Smooth muscle cell (in vitro differentiated cells): ENCODE measurements at regions not wholly inside any gene's neighbourhood (a gene's known extent, or its start where the extent isn't known, plus 50 kb on each side); places are given as distances from the start of the nearest gene placed in this dataset.

Source experiments
- DNase-seq: peaks from one replicate; lab custom pipeline; 2025; ENCODE audit not compliant: unreplicated experiment; lab: John Stamatoyannopoulos, UW
- H2AFZ ChIP-seq: fragments of 200-600 bp; sonication (generic); 2 replicates; pipeline ENCODE4 v1.6.0; 2016; ENCODE audit warnings: antibody characterized with exemption, low read depth, mild to moderate bottlenecking
- H3F3A ChIP-seq: fragments of 200-600 bp; sonication (generic); 2 replicates; pipeline ENCODE4 v1.6.0; 2017; ENCODE audit warnings: antibody characterized with exemption, low read depth
- H3K27ac ChIP-seq: fragments of 200-600 bp; sonication (generic); 2 replicates; pipeline ENCODE4 v1.5.1; 2016; ENCODE audit warnings: low read depth, mild to moderate bottlenecking
- H3K27me3 ChIP-seq: fragments of 200-600 bp; sonication (generic); 2 replicates; pipeline ENCODE4 v1.6.1; 2016; ENCODE audit warnings: low read depth, mild to moderate bottlenecking
- H3K36me3 ChIP-seq: fragments of 200-600 bp; sonication (generic); 2 replicates; pipeline ENCODE4 v1.5.1; 2016; ENCODE audit warnings: low read depth
- H3K4me1 ChIP-seq: fragments of 200-600 bp; sonication (generic); 2 replicates; pipeline ENCODE4 v1.5.1; 2016; ENCODE audit warnings: low read depth
- H3K4me2 ChIP-seq: fragments of 200-600 bp; sonication (generic); 2 replicates; pipeline ENCODE4 v1.6.0; 2016; ENCODE audit warnings: mild to moderate bottlenecking
- H3K4me3 ChIP-seq: fragments of 200-600 bp; sonication (generic); 2 replicates; pipeline ENCODE4 v1.5.1; 2016; ENCODE audit warnings: mild to moderate bottlenecking
- H3K79me2 ChIP-seq: fragments of 200-600 bp; sonication (generic); 2 replicates; pipeline ENCODE4 v1.6.0; 2016; ENCODE audit warnings: low read depth, mild to moderate bottlenecking
- H3K9ac ChIP-seq: fragments of 200-600 bp; sonication (generic); 2 replicates; pipeline ENCODE4 v1.6.0; 2016; ENCODE audit warnings: low read depth
- H3K9me3 ChIP-seq: fragments of 200-600 bp; sonication (generic); replicated peaks from 2 replicates; pipeline ENCODE4 v1.5.1; 2016; ENCODE audit warnings: low read depth
- H4K20me1 ChIP-seq: fragments of 200-600 bp; sonication (generic); 2 replicates; pipeline ENCODE4 v1.6.0; 2016; ENCODE audit warnings: low read depth
- WGBS: methylation state at CpG from one replicate; pipeline ENCODE4 v1.1.7; 2016; ENCODE audit warnings: low lambda C conversion rate; 5-methylcytosine and 5-hydroxymethylcytosine counted together
- TF ChIP-seq, protein P1 (sequence below): fragments of 200-600 bp; sonication (generic); IDR thresholded peaks from 2 replicates; pipeline ENCODE4 v1.5.1; 2017; ENCODE audit warnings: borderline replicate concordance, mild to moderate bottlenecking, antibody characterized with exemption; ENCODE audit not compliant: insufficient read depth, poor library complexity, severe bottlenecking

DNA sequence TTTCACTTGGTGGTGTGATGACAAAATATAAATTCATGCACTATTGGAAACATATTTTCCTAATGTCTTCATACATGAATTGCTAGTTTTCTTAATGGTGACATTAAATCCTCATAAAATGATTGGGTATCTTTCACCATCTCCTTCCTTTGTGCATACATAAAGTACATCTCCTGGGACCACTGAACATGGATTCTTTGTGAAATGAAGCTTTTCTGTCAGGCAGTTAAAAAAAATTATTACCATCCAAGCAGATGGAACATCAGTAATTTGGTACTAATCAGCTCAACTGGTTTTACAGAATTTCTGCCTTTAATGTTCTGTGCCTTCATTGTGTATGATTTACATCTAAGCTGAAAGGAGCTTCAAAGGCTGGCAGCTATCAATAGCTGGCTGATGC, 891.7 kb upstream of the SLC10A2 start:
- Histone ChIP-seq H3K27me3 (no peaks in the 10 kb centered on the region), H3K9ac (no peak overlapping the region), H3F3A (no peaks in the 10 kb centered on the region), H3K9me3 (no peaks in the 10 kb centered on the region), H3K4me1 (no peaks in the 10 kb centered on the region), H2AFZ (no peak overlapping the region), H4K20me1 (no peaks in the 10 kb centered on the region), H3K27ac (no peak overlapping the region), H3K4me2 (no peak overlapping the region), H3K36me3 (no peaks in the 10 kb centered on the region), H3K4me3 (no peak overlapping the region), H3K79me2 (no peaks in the 10 kb centered on the region)
- TF ChIP-seq, protein P1, sequence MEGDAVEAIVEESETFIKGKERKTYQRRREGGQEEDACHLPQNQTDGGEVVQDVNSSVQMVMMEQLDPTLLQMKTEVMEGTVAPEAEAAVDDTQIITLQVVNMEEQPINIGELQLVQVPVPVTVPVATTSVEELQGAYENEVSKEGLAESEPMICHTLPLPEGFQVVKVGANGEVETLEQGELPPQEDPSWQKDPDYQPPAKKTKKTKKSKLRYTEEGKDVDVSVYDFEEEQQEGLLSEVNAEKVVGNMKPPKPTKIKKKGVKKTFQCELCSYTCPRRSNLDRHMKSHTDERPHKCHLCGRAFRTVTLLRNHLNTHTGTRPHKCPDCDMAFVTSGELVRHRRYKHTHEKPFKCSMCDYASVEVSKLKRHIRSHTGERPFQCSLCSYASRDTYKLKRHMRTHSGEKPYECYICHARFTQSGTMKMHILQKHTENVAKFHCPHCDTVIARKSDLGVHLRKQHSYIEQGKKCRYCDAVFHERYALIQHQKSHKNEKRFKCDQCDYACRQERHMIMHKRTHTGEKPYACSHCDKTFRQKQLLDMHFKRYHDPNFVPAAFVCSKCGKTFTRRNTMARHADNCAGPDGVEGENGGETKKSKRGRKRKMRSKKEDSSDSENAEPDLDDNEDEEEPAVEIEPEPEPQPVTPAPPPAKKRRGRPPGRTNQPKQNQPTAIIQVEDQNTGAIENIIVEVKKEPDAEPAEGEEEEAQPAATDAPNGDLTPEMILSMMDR = no peak
- DNase-seq = no peak

DNA sequence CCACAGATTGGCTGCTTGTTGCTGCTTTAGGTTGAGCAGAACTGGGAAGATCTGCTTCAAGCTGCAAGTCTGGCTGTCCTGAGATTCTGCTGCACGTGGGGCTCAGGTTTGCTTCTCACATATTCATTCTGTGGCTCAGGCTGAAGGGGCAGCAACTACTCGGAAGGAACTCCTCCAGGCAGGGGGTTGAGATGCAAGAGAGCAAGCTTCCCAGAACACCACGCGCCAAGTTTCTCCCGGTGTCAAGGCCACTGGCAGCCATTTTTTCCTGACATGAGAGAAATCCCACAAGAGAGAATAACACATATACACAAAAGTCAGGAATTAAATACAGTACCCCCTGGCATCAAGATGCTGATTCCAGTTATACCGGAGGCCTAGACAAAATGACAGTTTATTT, 887.6 kb upstream of the SLC10A2 start:
- no peak for DNase-seq
- Histone ChIP-seq H3K9ac (no peak overlapping the region), H3K36me3 (no peaks in the 10 kb centered on the region), H3K4me1 (no peaks in the 10 kb centered on the region), H3K27ac (no peak overlapping the region), H3K27me3 (no peaks in the 10 kb centered on the region), H4K20me1 (no peaks in the 10 kb centered on the region), H3K4me2 (no peak overlapping the region), H2AFZ (no peak overlapping the region), H3K9me3 (no peaks in the 10 kb centered on the region), H3F3A (no peaks in the 10 kb centered on the region), H3K79me2 (no peaks in the 10 kb centered on the region), H3K4me3 (no peak overlapping the region)
- WGBS = 77% methylated on average over 6 of the region's 6 CpGs
- TF ChIP-seq, protein P1 = no peak

DNA sequence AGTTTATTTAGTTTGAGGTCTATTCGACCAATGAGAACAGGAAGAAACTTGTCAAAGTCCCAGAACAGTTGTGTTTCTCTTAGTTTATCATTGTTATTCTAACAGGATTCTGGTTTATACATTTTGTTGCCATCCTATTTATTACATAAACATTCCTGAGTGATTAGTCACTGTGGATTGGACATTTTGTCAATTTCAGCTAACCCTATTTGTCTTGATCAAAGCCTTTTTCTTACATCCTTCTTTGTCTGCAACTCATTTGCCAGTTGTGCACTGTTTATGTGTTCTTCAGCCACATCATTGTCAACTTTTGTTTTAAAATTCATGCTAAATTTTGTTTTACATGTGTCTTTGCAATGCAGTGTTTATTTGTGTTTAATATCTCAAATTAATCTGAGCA, 886.0 kb upstream of the SLC10A2 start:
- no peaks in the 10 kb centered on the region for H3K79me2 ChIP-seq
- no peak for DNase-seq
- no peak overlapping the region for H2AFZ ChIP-seq
- no peaks in the 10 kb centered on the region for H3K36me3 ChIP-seq
- H3K27me3 ChIP-seq = no peaks in the 10 kb centered on the region
- TF ChIP-seq, protein P1 = no peak
- H3F3A ChIP-seq = no peaks in the 10 kb centered on the region
- no peaks in the 10 kb centered on the region for H4K20me1 ChIP-seq
- no peaks in the 10 kb centered on the region for H3K4me1 ChIP-seq
- no peaks in the 10 kb centered on the region for H3K9me3 ChIP-seq
- no peak overlapping the region for H3K27ac ChIP-seq
- no peak overlapping the region for H3K4me3 ChIP-seq
- WGBS = 84% methylated on average over 1 of the region's 1 CpG
- no peak overlapping the region for H3K4me2 ChIP-seq
- no peak overlapping the region for H3K9ac ChIP-seq

DNA sequence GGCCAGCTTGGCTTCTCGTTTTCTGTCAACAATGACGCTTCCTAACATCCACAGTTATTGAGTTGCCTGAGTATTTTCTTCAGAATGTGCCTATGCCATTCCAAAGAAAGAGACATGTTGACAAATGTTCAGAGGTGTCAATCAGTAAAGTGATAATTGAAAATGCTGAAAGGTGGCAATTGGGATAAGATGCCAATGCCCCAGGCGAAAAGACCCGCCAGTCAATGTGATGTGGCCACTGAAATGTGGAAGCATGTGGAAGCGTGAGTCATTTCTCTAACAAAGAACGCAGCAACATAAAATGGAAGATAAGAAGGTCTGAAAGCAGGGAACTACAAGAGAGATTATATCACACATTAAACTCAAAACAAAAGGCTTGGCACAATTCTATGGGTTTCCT, 882.2 kb upstream of the SLC10A2 start:
- Histone ChIP-seq H3K27me3 (no peaks in the 10 kb centered on the region), H3K4me1 (no peaks in the 10 kb centered on the region), H3K9me3 (no peaks in the 10 kb centered on the region), H3K27ac (no peak overlapping the region), H3K4me3 (no peak overlapping the region), H2AFZ (no peak overlapping the region), H3F3A (no peaks in the 10 kb centered on the region), H3K79me2 (no peaks in the 10 kb centered on the region), H3K36me3 (no peaks in the 10 kb centered on the region), H4K20me1 (no peaks in the 10 kb centered on the region), H3K4me2 (no peak overlapping the region), H3K9ac (no peak overlapping the region)
- 72% methylated on average over 6 of the region's 6 CpGs for WGBS
- DNase-seq = no peak
- TF ChIP-seq, protein P1 = no peak
